GM23338 (cell line): ENCODE measurements at regions not wholly inside any gene's neighbourhood (a gene's known extent, or its start where the extent isn't known, plus 50 kb on each side); places are given as distances from the start of the nearest gene placed in this dataset.
A peak's percentile ranks its signal among the peaks of the same experiment; 100 is the strongest.

Experiments used
- ATAC-seq: fragments of 200-7000 bp; cut with Tn5 transposase; 3 replicates; pipeline ENCODE4 v1.9.1; 2020
- DNase-seq: peaks from one replicate; pipeline ENCODE4 v3.0.0-alpha.2; 2015; ENCODE audit warnings: low spot score
- H2AFZ ChIP-seq: fragments of 200-600 bp; sonication (generic); 2 replicates; pipeline ENCODE4 v1.8.0; 2016; ENCODE audit warnings: antibody characterized with exemption, mild to moderate bottlenecking, moderate library complexity
- H3F3A ChIP-seq: fragments of 200-600 bp; sonication (generic); replicated peaks from 2 replicates; pipeline ENCODE4 v1.8.0; 2017; ENCODE audit warnings: antibody characterized with exemption, mixed run types, low read depth
- H3K27ac ChIP-seq: fragments of 200-600 bp; sonication (generic); 2 replicates; pipeline ENCODE4 v1.6.1; 2016; ENCODE audit warnings: low read depth
- H3K27me3 ChIP-seq: fragments of 200-600 bp; sonication (generic); 2 replicates; pipeline ENCODE4 v1.8.0; 2016; ENCODE audit warnings: mild to moderate bottlenecking, mixed run types, moderate library complexity; ENCODE audit not compliant: insufficient read depth
- H3K36me3 ChIP-seq: fragments of 200-600 bp; sonication (generic); 2 replicates; pipeline ENCODE4 v1.8.0; 2016; ENCODE audit warnings: mild to moderate bottlenecking; ENCODE audit not compliant: insufficient read depth
- H3K4me1 ChIP-seq: fragments of 200-600 bp; sonication (generic); 2 replicates; pipeline ENCODE4 v1.8.0; 2016; ENCODE audit warnings: mild to moderate bottlenecking, moderate library complexity; ENCODE audit not compliant: insufficient read depth
- H3K4me2 ChIP-seq: fragments of 200-600 bp; sonication (generic); 2 replicates; pipeline ENCODE4 v1.7.1; 2017; ENCODE audit warnings: mixed run types
- H3K4me3 ChIP-seq: fragments of 200-600 bp; sonication (generic); 2 replicates; pipeline ENCODE4 v1.6.1; 2016; ENCODE audit warnings: mixed run types
- H3K79me2 ChIP-seq: fragments of 200-600 bp; sonication (generic); replicated peaks from 2 replicates; pipeline ENCODE4 v1.8.0; 2017; ENCODE audit warnings: mild to moderate bottlenecking; ENCODE audit not compliant: insufficient read depth
- H3K9me2 ChIP-seq: fragments of 200-600 bp; sonication (generic); 2 replicates; pipeline ENCODE4 v1.8.0; 2017; ENCODE audit not compliant: insufficient read depth
- H4K20me1 ChIP-seq: fragments of 200-600 bp; sonication (generic); replicated peaks from 2 replicates; pipeline ENCODE4 v1.8.0; 2017; ENCODE audit warnings: mild to moderate bottlenecking; ENCODE audit not compliant: insufficient read depth
- H3K27ac Mint-ChIP-seq: 2 replicates; pipeline ENCODE4 v1.8.0; 2020; ENCODE audit warnings: inconsistent platforms, mild to moderate bottlenecking, moderate library complexity, mixed read lengths
- H3K27me3 Mint-ChIP-seq: 3 replicates; pipeline ENCODE4 v1.8.0; 2022; ENCODE audit warnings: low read depth, mild to moderate bottlenecking, moderate library complexity, mixed read lengths, inconsistent platforms; ENCODE audit not compliant: insufficient read depth, poor library complexity
- H3K36me3 Mint-ChIP-seq: 3 replicates; pipeline ENCODE4 v1.8.0; 2021; ENCODE audit warnings: low read depth, mild to moderate bottlenecking, inconsistent platforms, moderate library complexity, mixed read lengths
- H3K4me1 Mint-ChIP-seq: 3 replicates; pipeline ENCODE4 v1.8.0; 2020; ENCODE audit warnings: mild to moderate bottlenecking, inconsistent platforms, mixed read lengths
- H3K4me3 Mint-ChIP-seq: 3 replicates; pipeline ENCODE4 v1.8.0; 2021; ENCODE audit warnings: moderate library complexity, mild to moderate bottlenecking, inconsistent platforms, mixed read lengths
- H3K9me3 Mint-ChIP-seq: 3 replicates; pipeline ENCODE4 v1.8.0; 2020; ENCODE audit warnings: moderate library complexity, mild to moderate bottlenecking, inconsistent platforms, mixed read lengths
- EZH2 ChIP-seq: fragments of 200-600 bp; sonication (generic); IDR thresholded peaks from one replicate; pipeline ENCODE4 v1.8.0; 2017; ENCODE audit warnings: antibody characterized with exemption, mild to moderate bottlenecking, low read depth; ENCODE audit not compliant: unreplicated experiment
- EZH2phosphoT487 ChIP-seq: fragments of 200-600 bp; sonication (generic); IDR thresholded peaks from one replicate; pipeline ENCODE4 v1.8.1; 2018; ENCODE audit warnings: antibody characterized with exemption; ENCODE audit not compliant: unreplicated experiment
- NANOG ChIP-seq: IDR thresholded peaks from 2 replicates; pipeline ENCODE4 v1.6.1; 2016; ENCODE audit warnings: antibody characterized with exemption, borderline replicate concordance
- TF ChIP-seq, protein P1 (sequence below): fragments of 250-450 bp; sonication (Bioruptor Pico); IDR thresholded peaks from 2 replicates; pipeline ENCODE4 v1.5.0; 2020; ENCODE audit warnings: mild to moderate bottlenecking, moderate library complexity
- TF ChIP-seq, protein P2 (sequence below), 2 experiments: fragments of 200-600 bp in 1 of 2; sonication (generic) in 1 of 2; conservative IDR thresholded peaks; 2 replicates each; pipeline versions ENCODE4 v1.5.1 to v1.6.1; 2016 to 2017; ENCODE audit warnings: antibody characterized with exemption in 2 of 2, low read depth in 2 of 2, mild to moderate bottlenecking in 2 of 2, moderate library complexity in 1 of 2

DNA sequence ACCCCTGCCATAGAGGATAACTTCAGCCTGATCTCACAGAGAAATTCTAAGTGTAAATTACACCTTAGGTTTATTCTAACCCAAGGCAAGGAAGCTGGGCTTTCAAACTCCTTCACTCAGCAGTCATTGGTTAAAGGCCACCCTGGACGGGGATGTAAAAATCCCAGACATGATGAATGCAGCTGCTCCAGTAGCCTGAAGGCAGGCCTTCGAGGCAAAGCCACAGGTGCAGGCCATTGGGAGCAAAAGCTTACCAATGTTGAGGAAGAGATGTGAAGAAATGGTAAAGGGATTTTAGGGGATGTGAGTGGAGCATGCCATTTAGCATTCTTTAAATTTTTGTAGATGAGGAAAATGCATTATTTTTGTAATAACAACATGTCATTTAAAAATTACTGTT lies 514.4 kb downstream of the XYLT1 start (continued):
- TF ChIP-seq, protein P1, sequence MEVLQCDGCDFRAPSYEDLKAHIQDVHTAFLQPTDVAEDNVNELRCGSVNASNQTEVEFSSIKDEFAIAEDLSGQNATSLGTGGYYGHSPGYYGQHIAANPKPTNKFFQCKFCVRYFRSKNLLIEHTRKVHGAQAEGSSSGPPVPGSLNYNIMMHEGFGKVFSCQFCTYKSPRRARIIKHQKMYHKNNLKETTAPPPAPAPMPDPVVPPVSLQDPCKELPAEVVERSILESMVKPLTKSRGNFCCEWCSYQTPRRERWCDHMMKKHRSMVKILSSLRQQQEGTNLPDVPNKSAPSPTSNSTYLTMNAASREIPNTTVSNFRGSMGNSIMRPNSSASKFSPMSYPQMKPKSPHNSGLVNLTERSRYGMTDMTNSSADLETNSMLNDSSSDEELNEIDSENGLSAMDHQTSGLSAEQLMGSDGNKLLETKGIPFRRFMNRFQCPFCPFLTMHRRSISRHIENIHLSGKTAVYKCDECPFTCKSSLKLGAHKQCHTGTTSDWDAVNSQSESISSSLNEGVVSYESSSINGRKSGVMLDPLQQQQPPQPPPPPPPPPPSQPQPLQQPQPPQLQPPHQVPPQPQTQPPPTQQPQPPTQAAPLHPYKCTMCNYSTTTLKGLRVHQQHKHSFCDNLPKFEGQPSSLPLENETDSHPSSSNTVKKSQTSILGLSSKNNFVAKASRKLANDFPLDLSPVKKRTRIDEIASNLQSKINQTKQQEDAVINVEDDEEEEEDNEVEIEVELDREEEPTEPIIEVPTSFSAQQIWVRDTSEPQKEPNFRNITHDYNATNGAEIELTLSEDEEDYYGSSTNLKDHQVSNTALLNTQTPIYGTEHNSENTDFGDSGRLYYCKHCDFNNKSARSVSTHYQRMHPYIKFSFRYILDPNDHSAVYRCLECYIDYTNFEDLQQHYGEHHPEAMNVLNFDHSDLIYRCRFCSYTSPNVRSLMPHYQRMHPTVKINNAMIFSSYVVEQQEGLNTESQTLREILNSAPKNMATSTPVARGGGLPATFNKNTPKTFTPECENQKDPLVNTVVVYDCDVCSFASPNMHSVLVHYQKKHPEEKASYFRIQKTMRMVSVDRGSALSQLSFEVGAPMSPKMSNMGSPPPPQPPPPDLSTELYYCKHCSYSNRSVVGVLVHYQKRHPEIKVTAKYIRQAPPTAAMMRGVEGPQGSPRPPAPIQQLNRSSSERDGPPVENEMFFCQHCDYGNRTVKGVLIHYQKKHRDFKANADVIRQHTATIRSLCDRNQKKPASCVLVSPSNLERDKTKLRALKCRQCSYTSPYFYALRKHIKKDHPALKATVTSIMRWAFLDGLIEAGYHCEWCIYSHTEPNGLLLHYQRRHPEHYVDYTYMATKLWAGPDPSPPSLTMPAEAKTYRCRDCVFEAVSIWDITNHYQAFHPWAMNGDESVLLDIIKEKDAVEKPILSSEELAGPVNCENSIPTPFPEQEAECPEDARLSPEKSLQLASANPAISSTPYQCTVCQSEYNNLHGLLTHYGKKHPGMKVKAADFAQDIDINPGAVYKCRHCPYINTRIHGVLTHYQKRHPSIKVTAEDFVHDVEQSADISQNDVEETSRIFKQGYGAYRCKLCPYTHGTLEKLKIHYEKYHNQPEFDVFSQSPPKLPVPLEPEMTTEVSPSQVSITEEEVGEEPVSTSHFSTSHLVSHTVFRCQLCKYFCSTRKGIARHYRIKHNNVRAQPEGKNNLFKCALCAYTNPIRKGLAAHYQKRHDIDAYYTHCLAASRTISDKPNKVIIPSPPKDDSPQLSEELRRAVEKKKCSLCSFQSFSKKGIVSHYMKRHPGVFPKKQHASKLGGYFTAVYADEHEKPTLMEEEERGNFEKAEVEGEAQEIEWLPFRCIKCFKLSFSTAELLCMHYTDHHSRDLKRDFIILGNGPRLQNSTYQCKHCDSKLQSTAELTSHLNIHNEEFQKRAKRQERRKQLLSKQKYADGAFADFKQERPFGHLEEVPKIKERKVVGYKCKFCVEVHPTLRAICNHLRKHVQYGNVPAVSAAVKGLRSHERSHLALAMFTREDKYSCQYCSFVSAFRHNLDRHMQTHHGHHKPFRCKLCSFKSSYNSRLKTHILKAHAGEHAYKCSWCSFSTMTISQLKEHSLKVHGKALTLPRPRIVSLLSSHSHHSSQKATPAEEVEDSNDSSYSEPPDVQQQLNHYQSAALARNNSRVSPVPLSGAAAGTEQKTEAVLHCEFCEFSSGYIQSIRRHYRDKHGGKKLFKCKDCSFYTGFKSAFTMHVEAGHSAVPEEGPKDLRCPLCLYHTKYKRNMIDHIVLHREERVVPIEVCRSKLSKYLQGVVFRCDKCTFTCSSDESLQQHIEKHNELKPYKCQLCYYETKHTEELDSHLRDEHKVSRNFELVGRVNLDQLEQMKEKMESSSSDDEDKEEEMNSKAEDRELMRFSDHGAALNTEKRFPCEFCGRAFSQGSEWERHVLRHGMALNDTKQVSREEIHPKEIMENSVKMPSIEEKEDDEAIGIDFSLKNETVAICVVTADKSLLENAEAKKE (CRISPR knock-in tag), result no peak
- TF ChIP-seq EZH2, result no peak
- TF ChIP-seq EZH2phosphoT487, result no peak

DNA sequence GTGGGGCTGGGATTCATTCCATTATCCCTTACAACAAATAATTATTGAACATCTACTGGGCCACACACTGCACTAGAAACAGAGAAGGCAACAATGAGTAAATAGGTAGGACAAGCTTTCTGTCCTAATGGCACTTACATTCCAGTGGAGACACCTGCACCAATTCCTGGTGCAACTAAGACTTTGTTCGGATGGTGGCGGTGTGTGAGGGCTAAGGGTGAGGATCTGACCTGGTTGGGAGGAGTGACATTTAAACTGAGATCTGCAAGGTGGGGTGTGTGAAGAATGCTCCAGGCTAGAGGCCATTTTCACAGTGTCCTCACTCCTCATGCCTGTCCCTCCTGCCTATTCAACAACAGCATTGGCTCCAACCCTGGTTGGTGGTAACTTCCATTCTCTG lies 510.0 kb downstream of the XYLT1 start:
- Histone ChIP-seq H3K4me1 (peaks cover 7% of the 10 kb centered on the region; the same call in 1 of the 2 replicates), H3K27me3 (no peaks in the 10 kb centered on the region), H3K9me2 (no peaks in the 10 kb centered on the region), H4K20me1 (no peaks in the 10 kb centered on the region), H3F3A (no peaks in the 10 kb centered on the region), H3K4me2 (no peak overlapping the region), H2AFZ (no peak overlapping the region), H3K36me3 (no peaks in the 10 kb centered on the region), H3K27ac (no peak overlapping the region), H3K4me3 (no peak overlapping the region), H3K79me2 (no peaks in the 10 kb centered on the region)
- DNase-seq (peak; percentile 49), ATAC-seq (peak; percentile 60)
- H3K27ac Mint-ChIP-seq, result no peak overlapping the region
- H3K4me3 Mint-ChIP-seq, result no peak overlapping the region
- no peaks in the 10 kb centered on the region; the same call in 2 of the 3 replicates for H3K9me3 Mint-ChIP-seq
- TF ChIP-seq NANOG, result no peak
- TF ChIP-seq, protein P2, sequence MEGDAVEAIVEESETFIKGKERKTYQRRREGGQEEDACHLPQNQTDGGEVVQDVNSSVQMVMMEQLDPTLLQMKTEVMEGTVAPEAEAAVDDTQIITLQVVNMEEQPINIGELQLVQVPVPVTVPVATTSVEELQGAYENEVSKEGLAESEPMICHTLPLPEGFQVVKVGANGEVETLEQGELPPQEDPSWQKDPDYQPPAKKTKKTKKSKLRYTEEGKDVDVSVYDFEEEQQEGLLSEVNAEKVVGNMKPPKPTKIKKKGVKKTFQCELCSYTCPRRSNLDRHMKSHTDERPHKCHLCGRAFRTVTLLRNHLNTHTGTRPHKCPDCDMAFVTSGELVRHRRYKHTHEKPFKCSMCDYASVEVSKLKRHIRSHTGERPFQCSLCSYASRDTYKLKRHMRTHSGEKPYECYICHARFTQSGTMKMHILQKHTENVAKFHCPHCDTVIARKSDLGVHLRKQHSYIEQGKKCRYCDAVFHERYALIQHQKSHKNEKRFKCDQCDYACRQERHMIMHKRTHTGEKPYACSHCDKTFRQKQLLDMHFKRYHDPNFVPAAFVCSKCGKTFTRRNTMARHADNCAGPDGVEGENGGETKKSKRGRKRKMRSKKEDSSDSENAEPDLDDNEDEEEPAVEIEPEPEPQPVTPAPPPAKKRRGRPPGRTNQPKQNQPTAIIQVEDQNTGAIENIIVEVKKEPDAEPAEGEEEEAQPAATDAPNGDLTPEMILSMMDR (conservative IDR thresholded peaks at IDR 0.05; ENCODE audit: low read depth in 2 of 2), result peak in 1 of 2 experiments; percentile 55; a peak in 3 of 4 replicates
- H3K27me3 Mint-ChIP-seq, result peaks cover 5% of the 10 kb centered on the region
- peaks cover 3% of the 10 kb centered on the region; the same call in 2 of the 3 replicates for H3K4me1 Mint-ChIP-seq
- H3K36me3 Mint-ChIP-seq, result no peaks in the 10 kb centered on the region
